ENCODE measurements at regions not wholly inside any gene's neighbourhood (a gene's known extent, or its start where the extent isn't known, plus 50 kb on each side); places are given as distances from the start of the nearest gene placed in this dataset.

DNA sequence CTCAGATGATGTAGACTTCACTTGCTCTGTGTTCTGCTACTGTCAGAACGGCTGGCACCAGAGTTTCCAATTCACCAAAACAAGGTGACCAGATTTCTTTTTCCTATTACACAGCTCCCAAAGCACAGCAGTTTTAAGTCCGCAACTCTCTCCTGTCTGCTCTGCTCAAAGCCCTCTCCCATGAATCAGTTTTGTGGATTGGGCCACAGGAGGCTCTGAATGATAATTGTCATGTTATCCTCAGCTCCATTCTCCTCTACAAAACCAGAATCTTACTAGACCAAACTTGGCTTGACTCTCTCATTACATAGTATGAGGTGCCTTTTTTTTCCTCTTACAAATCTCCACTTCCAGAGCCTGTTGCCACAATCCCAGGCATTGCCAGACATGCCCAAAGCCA is 223.5 kb downstream of the SNX13 start:
- DNase-seq (ENCODE audit: low read depth), result no peak

DNA sequence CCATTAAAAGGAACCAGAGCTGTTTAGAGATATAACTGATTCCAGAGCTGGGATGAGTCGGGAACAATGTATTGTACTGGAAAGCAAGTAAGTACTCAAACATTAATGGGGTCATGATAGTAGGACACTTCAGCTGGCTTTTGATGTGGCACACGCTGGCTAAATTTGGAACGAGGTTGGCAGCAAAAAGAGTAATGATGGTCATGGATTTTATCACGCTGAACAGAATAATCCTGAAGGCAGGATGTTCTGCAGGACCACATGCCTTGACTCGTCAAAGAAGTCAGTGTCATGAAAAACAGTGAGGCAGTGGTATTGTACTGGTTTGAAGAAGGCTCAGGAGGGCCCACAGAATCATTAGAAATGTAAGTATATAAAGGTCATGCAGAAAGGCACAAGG is 220.3 kb downstream of the SNX13 start:
- no peak for DNase-seq (ENCODE audit: low read depth)
- TF ChIP-seq, protein P1, sequence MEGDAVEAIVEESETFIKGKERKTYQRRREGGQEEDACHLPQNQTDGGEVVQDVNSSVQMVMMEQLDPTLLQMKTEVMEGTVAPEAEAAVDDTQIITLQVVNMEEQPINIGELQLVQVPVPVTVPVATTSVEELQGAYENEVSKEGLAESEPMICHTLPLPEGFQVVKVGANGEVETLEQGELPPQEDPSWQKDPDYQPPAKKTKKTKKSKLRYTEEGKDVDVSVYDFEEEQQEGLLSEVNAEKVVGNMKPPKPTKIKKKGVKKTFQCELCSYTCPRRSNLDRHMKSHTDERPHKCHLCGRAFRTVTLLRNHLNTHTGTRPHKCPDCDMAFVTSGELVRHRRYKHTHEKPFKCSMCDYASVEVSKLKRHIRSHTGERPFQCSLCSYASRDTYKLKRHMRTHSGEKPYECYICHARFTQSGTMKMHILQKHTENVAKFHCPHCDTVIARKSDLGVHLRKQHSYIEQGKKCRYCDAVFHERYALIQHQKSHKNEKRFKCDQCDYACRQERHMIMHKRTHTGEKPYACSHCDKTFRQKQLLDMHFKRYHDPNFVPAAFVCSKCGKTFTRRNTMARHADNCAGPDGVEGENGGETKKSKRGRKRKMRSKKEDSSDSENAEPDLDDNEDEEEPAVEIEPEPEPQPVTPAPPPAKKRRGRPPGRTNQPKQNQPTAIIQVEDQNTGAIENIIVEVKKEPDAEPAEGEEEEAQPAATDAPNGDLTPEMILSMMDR (IDR thresholded peaks at IDR 0.05; ENCODE audit: insufficient read depth, low read depth, low read length, missing control alignments), result no peak
- H3K4me3 ChIP-seq (ENCODE audit: low read depth, low read length), result no peak overlapping the region

More for the DNA sequence above, 223.5 kb downstream of the SNX13 start:
- no peak overlapping the region for H3K4me3 ChIP-seq (ENCODE audit: low read depth, low read length)
- TF ChIP-seq, protein P1 (IDR thresholded peaks at IDR 0.05; ENCODE audit: insufficient read depth, low read depth, low read length, missing control alignments), result no peak

DNA sequence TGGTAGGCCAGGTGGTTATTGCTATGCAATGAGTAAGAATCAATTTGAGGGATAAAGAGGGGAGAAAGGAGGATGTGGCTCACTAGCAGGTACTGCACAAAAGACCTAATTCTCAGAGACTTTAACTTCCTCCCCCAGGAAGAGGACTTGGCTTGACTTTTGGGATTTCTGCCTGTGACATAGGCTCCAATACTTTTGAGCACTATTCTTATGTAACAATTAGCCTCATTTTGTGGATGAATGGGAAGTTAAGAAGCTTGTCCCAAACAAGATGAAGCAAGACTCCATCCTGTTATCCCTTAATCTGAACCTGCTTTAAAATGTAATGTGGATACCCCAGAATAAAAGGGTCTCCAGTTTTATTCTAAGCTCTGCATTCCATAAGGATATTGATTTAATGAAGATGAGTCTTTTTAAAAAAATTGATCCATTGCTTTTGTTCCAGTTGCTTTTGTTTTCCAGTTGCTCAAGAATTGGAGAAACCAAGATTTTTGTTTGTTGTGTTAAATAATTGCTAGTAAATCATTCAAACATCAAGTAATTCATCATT is 218.5 kb downstream of the SNX13 start:
- TF ChIP-seq, protein P1 (IDR thresholded peaks at IDR 0.05; ENCODE audit: insufficient read depth, low read depth, low read length, missing control alignments), result no peak
- H3K4me3 ChIP-seq (ENCODE audit: low read depth, low read length), result no peak overlapping the region
- no peak for DNase-seq (ENCODE audit: low read depth)

DNA sequence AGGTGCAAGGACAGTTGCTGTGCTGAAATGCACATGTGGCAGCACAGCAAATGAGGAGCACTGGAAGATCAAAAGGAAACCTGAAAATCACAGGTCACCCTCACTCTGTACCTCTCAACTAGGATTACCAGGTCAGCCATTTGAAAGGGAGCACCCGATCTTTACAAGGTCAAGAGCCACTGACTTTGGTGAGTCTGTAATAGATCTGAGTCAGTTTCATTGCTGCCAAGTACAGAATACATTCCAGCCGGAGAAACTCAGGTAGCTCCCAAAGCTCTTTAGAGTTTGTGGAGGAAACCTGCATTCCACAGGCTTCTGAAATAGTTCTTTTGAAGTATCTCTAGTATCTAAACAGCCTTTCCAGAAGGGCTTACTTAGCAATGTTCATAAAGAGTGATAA is 217.5 kb downstream of the SNX13 start:
- H3K4me3 ChIP-seq (ENCODE audit: low read depth, low read length), result no peak overlapping the region
- TF ChIP-seq, protein P1 (IDR thresholded peaks at IDR 0.05; ENCODE audit: insufficient read depth, low read depth, low read length, missing control alignments), result no peak
- no peak for DNase-seq (ENCODE audit: low read depth)

DNA sequence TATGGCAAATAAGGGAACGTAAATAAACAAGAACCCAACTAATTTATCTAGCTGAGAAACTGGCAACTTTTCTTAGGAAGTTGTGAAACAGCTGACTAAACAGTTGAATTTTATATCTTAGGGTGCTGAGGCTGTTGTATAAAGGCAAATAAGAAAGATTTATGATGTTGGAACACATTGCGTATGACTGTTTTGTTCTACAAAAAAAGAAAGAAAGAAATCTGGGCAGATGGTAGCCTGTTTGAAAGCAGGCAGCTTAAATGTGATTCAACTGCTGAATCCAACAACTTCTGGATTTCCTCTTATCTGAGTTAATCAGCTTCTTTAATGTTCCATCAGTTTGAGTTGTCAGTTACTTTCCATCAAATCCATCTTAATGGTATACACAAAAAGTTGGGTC is 214.5 kb downstream of the SNX13 start:
- no peak for DNase-seq (ENCODE audit: low read depth)

DNA sequence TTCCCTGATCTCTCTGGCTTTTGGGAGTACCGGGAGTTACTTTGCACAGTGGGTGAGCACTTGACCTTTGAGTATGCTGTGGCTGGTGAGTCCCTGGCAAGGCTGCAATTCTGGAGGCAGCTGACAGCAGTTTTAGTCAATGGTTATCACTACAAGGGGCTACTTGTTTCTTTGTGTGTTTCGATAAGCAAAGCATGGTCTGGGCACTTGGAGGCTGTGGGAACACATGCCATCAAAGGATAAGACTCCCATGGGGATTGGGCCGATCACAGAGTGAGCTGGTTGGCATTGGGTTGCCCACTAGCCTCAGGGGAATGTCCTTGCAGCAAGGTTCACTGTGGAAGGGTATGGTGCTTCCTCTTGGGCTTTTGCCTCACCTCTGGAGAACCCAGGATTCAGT is 208.2 kb downstream of the SNX13 start:
- TF ChIP-seq, protein P1 (IDR thresholded peaks at IDR 0.05; ENCODE audit: insufficient read depth, low read depth, low read length, missing control alignments), result no peak
- DNase-seq (ENCODE audit: low read depth), result no peak

More for the DNA sequence above, 214.5 kb downstream of the SNX13 start:
- H3K4me3 ChIP-seq (ENCODE audit: low read depth, low read length), result no peak overlapping the region
- TF ChIP-seq, protein P1 (IDR thresholded peaks at IDR 0.05; ENCODE audit: insufficient read depth, low read depth, low read length, missing control alignments), result no peak

More for the DNA sequence above, 208.2 kb downstream of the SNX13 start:
- H3K4me3 ChIP-seq (ENCODE audit: low read depth, low read length), result no peak overlapping the region

Measured in GM12865 (cell line).